Ishikawa (cell line): ENCODE measurements at regions not wholly inside any gene's neighbourhood (a gene's known extent, or its start where the extent isn't known, plus 50 kb on each side); places are given as distances from the start of the nearest gene placed in this dataset.

Source experiments
- CEBPB ChIP-seq: IDR thresholded peaks from 2 replicates; pipeline ENCODE4 v1.6.1; 2012
- CREB1 ChIP-seq: IDR thresholded peaks from 2 replicates; pipeline ENCODE4 v1.6.1; 2012; ENCODE audit warnings: low read depth
- EGR1 ChIP-seq: IDR thresholded peaks from 2 replicates; pipeline ENCODE4 v1.6.1; 2012
- EP300 ChIP-seq: IDR thresholded peaks from 2 replicates; pipeline ENCODE4 v1.6.1; 2012; ENCODE audit warnings: borderline replicate concordance
- FOXM1 ChIP-seq: IDR thresholded peaks from 2 replicates; pipeline ENCODE4 v1.6.1; 2012; ENCODE audit warnings: low read depth, borderline replicate concordance
- NFIC ChIP-seq: IDR thresholded peaks from 2 replicates; pipeline ENCODE4 v1.6.1; 2012
- RAD21 ChIP-seq: IDR thresholded peaks from 2 replicates; pipeline ENCODE4 v1.6.1; 2012; ENCODE audit warnings: low read depth
- TAF1 ChIP-seq: IDR thresholded peaks from 2 replicates; pipeline ENCODE4 v1.6.1; 2012; ENCODE audit warnings: low read depth, mild to moderate bottlenecking
- TCF12 ChIP-seq: IDR thresholded peaks from 2 replicates; pipeline ENCODE4 v1.6.1; 2012; ENCODE audit warnings: low read depth
- TEAD4 ChIP-seq: IDR thresholded peaks from 2 replicates; pipeline ENCODE4 v1.6.1; 2012
- YY1 ChIP-seq: IDR thresholded peaks from 2 replicates; pipeline ENCODE4 v1.6.1; 2012; ENCODE audit warnings: low read depth
- ZBTB7A ChIP-seq: IDR thresholded peaks from 2 replicates; pipeline ENCODE4 v1.6.1; 2012; ENCODE audit warnings: low read depth
- TF ChIP-seq, protein P1 (sequence below): IDR thresholded peaks from 2 replicates; pipeline ENCODE4 v1.6.1; 2012
- TF ChIP-seq, protein P2 (sequence below): IDR thresholded peaks from 2 replicates; pipeline ENCODE4 v1.6.1; 2012; ENCODE audit warnings: low read depth, mild to moderate bottlenecking
- TF ChIP-seq, protein P3 (sequence below): IDR thresholded peaks from 2 replicates; pipeline ENCODE4 v1.6.1; 2012

DNA sequence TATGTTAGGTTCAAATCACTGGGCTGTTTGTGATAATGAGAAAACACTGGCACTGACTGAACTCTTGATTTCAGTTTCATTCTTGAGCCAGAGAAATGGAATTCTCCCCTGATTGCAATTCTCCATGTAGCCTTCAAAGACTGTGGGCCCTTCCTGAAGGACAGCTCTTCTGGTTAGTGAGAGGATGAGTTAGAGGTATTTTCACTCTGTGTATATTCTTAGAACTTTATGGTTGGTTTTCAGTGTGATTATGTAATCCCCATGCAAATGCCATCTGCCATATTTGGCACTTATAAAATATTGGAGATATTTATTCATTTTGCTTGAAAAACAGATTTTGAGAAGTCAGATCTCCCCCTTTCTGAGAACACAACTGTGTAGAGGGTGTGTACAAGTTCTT, 323.7 kb downstream of the SLC4A3 start:
- TF ChIP-seq TAF1: no peak
- TF ChIP-seq, protein P1, sequence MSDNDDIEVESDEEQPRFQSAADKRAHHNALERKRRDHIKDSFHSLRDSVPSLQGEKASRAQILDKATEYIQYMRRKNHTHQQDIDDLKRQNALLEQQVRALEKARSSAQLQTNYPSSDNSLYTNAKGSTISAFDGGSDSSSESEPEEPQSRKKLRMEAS: no peak
- no peak for TF ChIP-seq CEBPB
- no peak for TF ChIP-seq TEAD4
- TF ChIP-seq CREB1: no peak
- no peak for TF ChIP-seq EP300
- TF ChIP-seq FOXM1: no peak
- TF ChIP-seq, protein P2, sequence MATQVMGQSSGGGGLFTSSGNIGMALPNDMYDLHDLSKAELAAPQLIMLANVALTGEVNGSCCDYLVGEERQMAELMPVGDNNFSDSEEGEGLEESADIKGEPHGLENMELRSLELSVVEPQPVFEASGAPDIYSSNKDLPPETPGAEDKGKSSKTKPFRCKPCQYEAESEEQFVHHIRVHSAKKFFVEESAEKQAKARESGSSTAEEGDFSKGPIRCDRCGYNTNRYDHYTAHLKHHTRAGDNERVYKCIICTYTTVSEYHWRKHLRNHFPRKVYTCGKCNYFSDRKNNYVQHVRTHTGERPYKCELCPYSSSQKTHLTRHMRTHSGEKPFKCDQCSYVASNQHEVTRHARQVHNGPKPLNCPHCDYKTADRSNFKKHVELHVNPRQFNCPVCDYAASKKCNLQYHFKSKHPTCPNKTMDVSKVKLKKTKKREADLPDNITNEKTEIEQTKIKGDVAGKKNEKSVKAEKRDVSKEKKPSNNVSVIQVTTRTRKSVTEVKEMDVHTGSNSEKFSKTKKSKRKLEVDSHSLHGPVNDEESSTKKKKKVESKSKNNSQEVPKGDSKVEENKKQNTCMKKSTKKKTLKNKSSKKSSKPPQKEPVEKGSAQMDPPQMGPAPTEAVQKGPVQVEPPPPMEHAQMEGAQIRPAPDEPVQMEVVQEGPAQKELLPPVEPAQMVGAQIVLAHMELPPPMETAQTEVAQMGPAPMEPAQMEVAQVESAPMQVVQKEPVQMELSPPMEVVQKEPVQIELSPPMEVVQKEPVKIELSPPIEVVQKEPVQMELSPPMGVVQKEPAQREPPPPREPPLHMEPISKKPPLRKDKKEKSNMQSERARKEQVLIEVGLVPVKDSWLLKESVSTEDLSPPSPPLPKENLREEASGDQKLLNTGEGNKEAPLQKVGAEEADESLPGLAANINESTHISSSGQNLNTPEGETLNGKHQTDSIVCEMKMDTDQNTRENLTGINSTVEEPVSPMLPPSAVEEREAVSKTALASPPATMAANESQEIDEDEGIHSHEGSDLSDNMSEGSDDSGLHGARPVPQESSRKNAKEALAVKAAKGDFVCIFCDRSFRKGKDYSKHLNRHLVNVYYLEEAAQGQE: no peak
- TF ChIP-seq, protein P3, sequence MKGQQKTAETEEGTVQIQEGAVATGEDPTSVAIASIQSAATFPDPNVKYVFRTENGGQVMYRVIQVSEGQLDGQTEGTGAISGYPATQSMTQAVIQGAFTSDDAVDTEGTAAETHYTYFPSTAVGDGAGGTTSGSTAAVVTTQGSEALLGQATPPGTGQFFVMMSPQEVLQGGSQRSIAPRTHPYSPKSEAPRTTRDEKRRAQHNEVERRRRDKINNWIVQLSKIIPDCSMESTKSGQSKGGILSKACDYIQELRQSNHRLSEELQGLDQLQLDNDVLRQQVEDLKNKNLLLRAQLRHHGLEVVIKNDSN: no peak
- TF ChIP-seq NFIC: no peak
- no peak for TF ChIP-seq ZBTB7A
- TF ChIP-seq RAD21: no peak
- TF ChIP-seq TCF12: no peak

DNA sequence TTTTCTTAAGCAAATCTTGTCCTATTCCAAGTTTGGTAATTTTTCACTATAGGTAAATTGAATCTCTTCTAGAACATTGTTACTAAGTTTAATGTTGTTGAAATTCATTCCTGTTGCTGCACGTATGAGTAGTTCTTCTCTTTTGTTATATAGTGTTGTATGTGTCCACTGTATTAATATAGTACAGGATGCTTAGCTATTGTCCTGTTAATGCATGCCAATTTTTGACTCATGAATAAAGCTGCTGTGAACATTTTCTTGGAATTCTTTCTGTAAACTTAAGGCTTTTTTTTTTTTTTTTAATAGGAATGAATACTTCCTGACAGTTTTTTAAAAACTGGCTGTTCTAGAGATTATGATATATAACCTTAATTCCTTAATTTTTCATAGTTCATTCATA, 326.9 kb downstream of the SLC4A3 start:
- TF ChIP-seq FOXM1 (no peak), TAF1 (no peak), RAD21 (no peak), CEBPB (no peak), NFIC (no peak), ZBTB7A (no peak), EP300 (no peak), TCF12 (no peak), CREB1 (no peak), EGR1 (no peak), TEAD4 (no peak), YY1 (no peak)
- TF ChIP-seq, protein P1: no peak
- TF ChIP-seq, protein P3: no peak
- TF ChIP-seq, protein P2: no peak

DNA sequence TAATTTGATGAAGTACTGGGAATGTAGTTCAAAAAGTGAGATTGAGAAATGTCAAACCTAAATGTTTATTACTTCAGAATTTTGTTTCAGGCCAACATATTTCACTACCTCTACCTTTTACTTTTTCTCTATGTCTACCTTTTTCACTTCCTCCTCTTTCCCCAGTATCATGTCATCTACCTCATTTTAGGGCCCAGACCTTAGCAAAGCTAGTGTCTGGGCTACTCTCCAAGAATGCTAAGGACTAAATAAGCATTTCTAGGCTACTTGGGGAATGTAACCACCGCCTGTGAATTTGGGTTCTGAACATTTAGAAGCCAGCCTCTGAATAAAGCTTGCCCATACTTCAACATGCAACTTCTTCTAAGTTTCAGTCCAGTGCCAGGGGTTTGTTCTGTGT, 330.4 kb downstream of the SLC4A3 start:
- TF ChIP-seq, protein P3: no peak
- no peak for TF ChIP-seq CREB1
- TF ChIP-seq ZBTB7A: no peak

DNA sequence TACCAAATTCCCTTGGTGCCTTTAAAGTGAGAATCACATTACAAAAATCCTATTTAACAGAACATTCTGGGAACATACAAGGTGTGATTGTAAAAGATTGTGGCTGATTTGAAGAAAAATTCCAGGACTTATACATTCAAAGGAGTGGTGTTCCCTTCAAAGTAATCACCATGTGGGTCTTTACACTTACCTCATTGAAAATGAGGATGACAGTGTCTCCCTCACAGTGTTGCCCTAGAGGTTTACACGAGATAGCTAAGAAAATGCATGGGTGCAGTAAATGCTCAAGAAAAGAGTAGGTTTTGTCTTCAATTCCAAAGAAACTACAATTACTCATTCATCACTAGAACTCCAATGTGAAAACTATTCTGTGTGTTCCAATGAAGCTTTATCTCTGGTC, 331.5 kb downstream of the SLC4A3 start:
- TF ChIP-seq TAF1 (no peak), TCF12 (no peak), YY1 (no peak), ZBTB7A (no peak), EGR1 (no peak), NFIC (no peak), RAD21 (no peak), TEAD4 (no peak), CEBPB (no peak)
- TF ChIP-seq, protein P3: no peak

DNA sequence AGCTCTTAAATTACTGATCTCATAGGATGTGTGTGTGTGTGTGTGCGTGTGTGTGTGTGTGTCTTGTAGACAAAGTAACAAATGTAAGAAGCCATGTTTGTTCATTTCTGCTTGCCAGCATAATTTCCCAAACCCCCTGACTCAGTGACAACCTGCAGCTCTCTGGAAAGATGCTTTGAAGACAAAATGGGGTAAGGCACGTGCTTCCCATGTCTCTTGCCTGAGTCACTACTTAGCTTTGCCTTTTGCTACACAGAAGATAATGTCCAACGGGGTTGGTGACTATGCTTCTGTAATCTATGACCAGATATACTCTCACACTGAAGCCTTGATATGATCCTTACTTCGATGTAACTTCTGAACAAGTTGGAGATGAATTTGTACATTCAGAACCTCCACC, 332.0 kb downstream of the SLC4A3 start:
- TF ChIP-seq TEAD4: no peak
- TF ChIP-seq CREB1: no peak
- TF ChIP-seq TCF12: no peak
- TF ChIP-seq, protein P3: no peak
- TF ChIP-seq, protein P1: no peak
- no peak for TF ChIP-seq YY1
- TF ChIP-seq ZBTB7A: no peak
- no peak for TF ChIP-seq FOXM1
- TF ChIP-seq EP300: no peak
